ENCODE measurements at regions not wholly inside any gene's neighbourhood (a gene's known extent, or its start where the extent isn't known, plus 50 kb on each side); places are given as distances from the start of the nearest gene placed in this dataset.

DNA sequence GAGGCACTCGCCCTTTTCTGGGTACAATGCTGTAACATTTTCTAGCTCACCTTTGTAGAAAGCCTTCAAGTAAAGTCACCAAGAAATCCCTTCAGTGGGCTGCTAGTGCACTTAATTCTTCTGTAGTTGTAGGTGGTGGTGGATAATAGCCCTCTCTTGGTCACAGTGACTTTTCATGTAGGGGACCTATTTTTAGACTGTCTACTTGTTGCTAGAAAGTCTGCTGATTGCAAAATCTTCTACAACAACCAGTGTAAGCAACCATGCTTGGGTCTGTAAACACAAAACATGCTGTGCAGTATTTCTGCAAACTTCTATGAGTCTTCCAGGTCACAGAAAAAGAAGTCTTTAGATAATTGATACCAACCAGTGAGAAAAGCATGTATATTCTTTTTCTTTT, 55.6 kb downstream of the PBDC1 start:
- Histone ChIP-seq H2AFZ (ENCODE audit: control insufficient read depth, low read depth, low read length) (no peak overlapping the region), H4K20me1 (ENCODE audit: control insufficient read depth, insufficient read depth) (no peaks in the 10 kb centered on the region), H3K4me1 (ENCODE audit: control insufficient read depth, insufficient read depth, low read length) (no peaks in the 10 kb centered on the region), H3K27me3 (replicated peaks in 1 of 2; ENCODE audit: control insufficient read depth in 2 of 2, insufficient read depth in 2 of 2, low read length in 1 of 2) (no peaks in the 10 kb centered on the region), H3K36me3 (ENCODE audit: control insufficient read depth in 2 of 2, insufficient read depth in 2 of 2, low read length in 1 of 2) (no peaks in the 10 kb centered on the region), H3K79me2 (ENCODE audit: control insufficient read depth, insufficient read depth, low read length) (no peaks in the 10 kb centered on the region), H3K4me2 (ENCODE audit: control insufficient read depth, insufficient read depth) (no peak overlapping the region), H3K9me3 (replicated peaks; ENCODE audit: control insufficient read depth, insufficient read depth, low read length) (no peaks in the 10 kb centered on the region), H3K9ac (ENCODE audit: control insufficient read depth, insufficient read depth, low read length) (no peak overlapping the region), H3K27ac (ENCODE audit: control insufficient read depth, insufficient read depth) (no peak overlapping the region), H3K4me3 (no peak overlapping the region)
- no peak for DNase-seq (ENCODE audit: low read depth, low spot score)
- no TSS peak for BruUV-seq (replicated peaks)
- ChIA-PET POLR2A (no interaction called here), CTCF (no interaction called here), RAD21 (ENCODE audit: unreplicated experiment) (no interaction called here), SMC1A (ENCODE audit: uncharacterized antibody, unreplicated experiment) (no interaction called here)
- WGBS (ENCODE audit: insufficient coverage, insufficient replicate concordance, low lambda C conversion rate, missing lambda C conversion rate): 0% methylated on average over 1 of the region's 1 CpG
- intact Hi-C loops (cut with micrococcal nuclease; ENCODE audit: unreplicated experiment) (no loop called here), in situ Hi-C loops (cut with MboI) (no loop called here)
- FAIRE-seq: no peak
- TF ChIP-seq TCF7 (IDR thresholded peaks at IDR 0.05; ENCODE audit: borderline replicate concordance) (no peak), MYB (IDR thresholded peaks at IDR 0.05; ENCODE audit: borderline replicate concordance, low read depth, low read length) (no peak)
- ATAC-seq: no peak

GRCh38 chrX:76248901-76249300, 76.0 kb downstream of the PBDC1 start:
- Histone ChIP-seq H3K27ac (ENCODE audit: control insufficient read depth, insufficient read depth) (no peak overlapping the region), H3K79me2 (ENCODE audit: control insufficient read depth, insufficient read depth, low read length) (no peaks in the 10 kb centered on the region), H3K4me1 (ENCODE audit: control insufficient read depth, insufficient read depth, low read length) (no peaks in the 10 kb centered on the region), H3K4me2 (ENCODE audit: control insufficient read depth, insufficient read depth) (no peak overlapping the region), H3K9me3 (replicated peaks; ENCODE audit: control insufficient read depth, insufficient read depth, low read length) (no peaks in the 10 kb centered on the region), H3K4me3 (no peak overlapping the region), H3K36me3 (ENCODE audit: control insufficient read depth in 2 of 2, insufficient read depth in 2 of 2, low read length in 1 of 2) (no peaks in the 10 kb centered on the region), H3K9ac (ENCODE audit: control insufficient read depth, insufficient read depth, low read length) (no peak overlapping the region), H2AFZ (ENCODE audit: control insufficient read depth, low read depth, low read length) (no peak overlapping the region), H3K27me3 (replicated peaks in 1 of 2; ENCODE audit: control insufficient read depth in 2 of 2, insufficient read depth in 2 of 2, low read length in 1 of 2) (no peaks in the 10 kb centered on the region), H4K20me1 (ENCODE audit: control insufficient read depth, insufficient read depth) (no peaks in the 10 kb centered on the region)
- no peak for ATAC-seq
- ChIA-PET RAD21 (ENCODE audit: unreplicated experiment) (no interaction called here), SMC1A (ENCODE audit: uncharacterized antibody, unreplicated experiment) (no interaction called here), CTCF (no interaction called here), POLR2A (no interaction called here)
- no peak for DNase-seq (ENCODE audit: low read depth, low spot score)
- FAIRE-seq: no peak
- in situ Hi-C loops (cut with MboI) (no loop called here), intact Hi-C loops (cut with micrococcal nuclease; ENCODE audit: unreplicated experiment) (no loop called here)
- BruUV-seq (replicated peaks): no TSS peak
- WGBS (ENCODE audit: insufficient coverage, insufficient replicate concordance, low lambda C conversion rate, missing lambda C conversion rate): 29% methylated on average over 2 of the region's 2 CpGs
- TF ChIP-seq NR2F1 (conservative IDR thresholded peaks at IDR 0.05) (no peak), STAT3 (IDR thresholded peaks at IDR 0.05; ENCODE audit: low read depth, low read length) (no peak), SP1 (IDR thresholded peaks at IDR 0.05; ENCODE audit: low read depth, low read length) (no peak), YBX1 (IDR thresholded peaks at IDR 0.05) (no peak), MEF2B (IDR thresholded peaks at IDR 0.05; ENCODE audit: partially characterized antibody, poor library complexity, severe bottlenecking) (no peak), BCL11A (IDR thresholded peaks at IDR 0.05; ENCODE audit: low read depth, low read length) (no peak), SREBF2 (IDR thresholded peaks at IDR 0.05; ENCODE audit: low read length) (no peak), BMI1 (IDR thresholded peaks at IDR 0.05; ENCODE audit: borderline replicate concordance) (no peak), ESRRA (IDR thresholded peaks at IDR 0.05; ENCODE audit: low read length) (no peak), IKZF2 (IDR thresholded peaks at IDR 0.05) (no peak), SIX5 (IDR thresholded peaks at IDR 0.05; ENCODE audit: low read depth, low read length, severe bottlenecking) (no peak), CBX5 (IDR thresholded peaks at IDR 0.05; ENCODE audit: low read depth) (no peak), ATF3 (IDR thresholded peaks at IDR 0.05; ENCODE audit: borderline replicate concordance, extremely low read depth, low read depth, low read length) (no peak)
- TF ChIP-seq, protein P1, sequence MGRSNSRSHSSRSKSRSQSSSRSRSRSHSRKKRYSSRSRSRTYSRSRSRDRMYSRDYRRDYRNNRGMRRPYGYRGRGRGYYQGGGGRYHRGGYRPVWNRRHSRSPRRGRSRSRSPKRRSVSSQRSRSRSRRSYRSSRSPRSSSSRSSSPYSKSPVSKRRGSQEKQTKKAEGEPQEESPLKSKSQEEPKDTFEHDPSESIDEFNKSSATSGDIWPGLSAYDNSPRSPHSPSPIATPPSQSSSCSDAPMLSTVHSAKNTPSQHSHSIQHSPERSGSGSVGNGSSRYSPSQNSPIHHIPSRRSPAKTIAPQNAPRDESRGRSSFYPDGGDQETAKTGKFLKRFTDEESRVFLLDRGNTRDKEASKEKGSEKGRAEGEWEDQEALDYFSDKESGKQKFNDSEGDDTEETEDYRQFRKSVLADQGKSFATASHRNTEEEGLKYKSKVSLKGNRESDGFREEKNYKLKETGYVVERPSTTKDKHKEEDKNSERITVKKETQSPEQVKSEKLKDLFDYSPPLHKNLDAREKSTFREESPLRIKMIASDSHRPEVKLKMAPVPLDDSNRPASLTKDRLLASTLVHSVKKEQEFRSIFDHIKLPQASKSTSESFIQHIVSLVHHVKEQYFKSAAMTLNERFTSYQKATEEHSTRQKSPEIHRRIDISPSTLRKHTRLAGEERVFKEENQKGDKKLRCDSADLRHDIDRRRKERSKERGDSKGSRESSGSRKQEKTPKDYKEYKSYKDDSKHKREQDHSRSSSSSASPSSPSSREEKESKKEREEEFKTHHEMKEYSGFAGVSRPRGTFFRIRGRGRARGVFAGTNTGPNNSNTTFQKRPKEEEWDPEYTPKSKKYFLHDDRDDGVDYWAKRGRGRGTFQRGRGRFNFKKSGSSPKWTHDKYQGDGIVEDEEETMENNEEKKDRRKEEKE (IDR thresholded peaks at IDR 0.05): no peak
